Tibial nerve (tissue), 4 donors: ENCODE measurements at regions not wholly inside any gene's neighbourhood (a gene's known extent, or its start where the extent isn't known, plus 50 kb on each side); places are given as distances from the start of the nearest gene placed in this dataset.

Experiments used
- EP300 ChIP-seq, 2 donors: sonication (generic); formaldehyde crosslinking; IDR thresholded peaks; one replicate each; pipeline ENCODE4 v1.6.1; 2017; ENCODE audit warnings: antibody characterized with exemption in 2 of 2, mild to moderate bottlenecking in 1 of 2
- TF ChIP-seq, protein P1 (sequence below), 5 experiments: fragments of 200-600 bp in 3 of 5; fragments of 450-650 bp in 2 of 5; sonication (generic) in 3 of 5; IDR thresholded peaks; one replicate each; pipeline ENCODE4 v1.5.1; 2016 to 2019; ENCODE audit warnings: antibody characterized with exemption in 5 of 5, mild to moderate bottlenecking in 3 of 5, moderate library complexity in 2 of 5

DNA sequence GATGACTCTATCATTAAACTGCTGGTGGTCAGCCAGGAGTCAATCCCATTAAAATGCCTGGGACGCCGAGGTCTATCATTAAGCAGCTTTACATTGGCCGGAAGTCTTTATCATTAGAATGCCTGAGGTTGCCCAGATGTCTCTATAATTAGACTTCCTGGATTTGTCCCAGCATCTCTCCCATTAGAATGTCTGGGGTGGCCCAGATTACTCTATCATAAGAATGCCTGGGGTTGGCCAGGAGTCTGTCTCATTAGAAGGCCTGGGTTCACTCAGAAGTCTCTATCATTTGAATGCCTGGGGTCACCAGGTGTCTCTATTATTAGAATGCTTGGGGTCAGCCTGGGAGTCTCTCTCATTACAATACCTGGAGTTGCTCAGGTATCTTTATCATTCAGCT, 2227.2 kb downstream of the TP53TG3F start:
- TF ChIP-seq, protein P1, sequence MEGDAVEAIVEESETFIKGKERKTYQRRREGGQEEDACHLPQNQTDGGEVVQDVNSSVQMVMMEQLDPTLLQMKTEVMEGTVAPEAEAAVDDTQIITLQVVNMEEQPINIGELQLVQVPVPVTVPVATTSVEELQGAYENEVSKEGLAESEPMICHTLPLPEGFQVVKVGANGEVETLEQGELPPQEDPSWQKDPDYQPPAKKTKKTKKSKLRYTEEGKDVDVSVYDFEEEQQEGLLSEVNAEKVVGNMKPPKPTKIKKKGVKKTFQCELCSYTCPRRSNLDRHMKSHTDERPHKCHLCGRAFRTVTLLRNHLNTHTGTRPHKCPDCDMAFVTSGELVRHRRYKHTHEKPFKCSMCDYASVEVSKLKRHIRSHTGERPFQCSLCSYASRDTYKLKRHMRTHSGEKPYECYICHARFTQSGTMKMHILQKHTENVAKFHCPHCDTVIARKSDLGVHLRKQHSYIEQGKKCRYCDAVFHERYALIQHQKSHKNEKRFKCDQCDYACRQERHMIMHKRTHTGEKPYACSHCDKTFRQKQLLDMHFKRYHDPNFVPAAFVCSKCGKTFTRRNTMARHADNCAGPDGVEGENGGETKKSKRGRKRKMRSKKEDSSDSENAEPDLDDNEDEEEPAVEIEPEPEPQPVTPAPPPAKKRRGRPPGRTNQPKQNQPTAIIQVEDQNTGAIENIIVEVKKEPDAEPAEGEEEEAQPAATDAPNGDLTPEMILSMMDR (IDR thresholded peaks at IDR 0.05) = no peak
- TF ChIP-seq EP300 (IDR thresholded peaks at IDR 0.05) = no peak
